ENCODE measurements at regions not wholly inside any gene's neighbourhood (a gene's known extent, or its start where the extent isn't known, plus 50 kb on each side); places are given as distances from the start of the nearest gene placed in this dataset.

- no peak overlapping the region for H2AFZ ChIP-seq (ENCODE audit: low read depth, low read length)
- no peak for TF ChIP-seq MYC (IDR thresholded peaks at IDR 0.05; ENCODE audit: low read depth, low read length)
- TF ChIP-seq JUN (IDR thresholded peaks at IDR 0.05; ENCODE audit: borderline replicate concordance, insufficient read depth, insufficient read length, low read depth), result no peak
- TF ChIP-seq POLR2A (IDR thresholded peaks at IDR 0.05; ENCODE audit: low read depth, low read length), result no peak
- TF ChIP-seq, protein P1, sequence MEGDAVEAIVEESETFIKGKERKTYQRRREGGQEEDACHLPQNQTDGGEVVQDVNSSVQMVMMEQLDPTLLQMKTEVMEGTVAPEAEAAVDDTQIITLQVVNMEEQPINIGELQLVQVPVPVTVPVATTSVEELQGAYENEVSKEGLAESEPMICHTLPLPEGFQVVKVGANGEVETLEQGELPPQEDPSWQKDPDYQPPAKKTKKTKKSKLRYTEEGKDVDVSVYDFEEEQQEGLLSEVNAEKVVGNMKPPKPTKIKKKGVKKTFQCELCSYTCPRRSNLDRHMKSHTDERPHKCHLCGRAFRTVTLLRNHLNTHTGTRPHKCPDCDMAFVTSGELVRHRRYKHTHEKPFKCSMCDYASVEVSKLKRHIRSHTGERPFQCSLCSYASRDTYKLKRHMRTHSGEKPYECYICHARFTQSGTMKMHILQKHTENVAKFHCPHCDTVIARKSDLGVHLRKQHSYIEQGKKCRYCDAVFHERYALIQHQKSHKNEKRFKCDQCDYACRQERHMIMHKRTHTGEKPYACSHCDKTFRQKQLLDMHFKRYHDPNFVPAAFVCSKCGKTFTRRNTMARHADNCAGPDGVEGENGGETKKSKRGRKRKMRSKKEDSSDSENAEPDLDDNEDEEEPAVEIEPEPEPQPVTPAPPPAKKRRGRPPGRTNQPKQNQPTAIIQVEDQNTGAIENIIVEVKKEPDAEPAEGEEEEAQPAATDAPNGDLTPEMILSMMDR (IDR thresholded peaks at IDR 0.05; ENCODE audit: extremely low read depth in 1 of 2, insufficient read depth in 1 of 2, low read depth in 1 of 2, low read length in 2 of 2), result no peak
- TF ChIP-seq GATA2 (IDR thresholded peaks at IDR 0.05; ENCODE audit: insufficient read depth, insufficient read length, low read depth, low read length), result no peak
- TF ChIP-seq FOS (IDR thresholded peaks at IDR 0.05; ENCODE audit: borderline replicate concordance, insufficient read depth, low read length), result no peak
- TF ChIP-seq, protein P2, sequence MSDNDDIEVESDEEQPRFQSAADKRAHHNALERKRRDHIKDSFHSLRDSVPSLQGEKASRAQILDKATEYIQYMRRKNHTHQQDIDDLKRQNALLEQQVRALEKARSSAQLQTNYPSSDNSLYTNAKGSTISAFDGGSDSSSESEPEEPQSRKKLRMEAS (IDR thresholded peaks at IDR 0.05; ENCODE audit: insufficient read depth, insufficient read length), result no peak
- no peak for TF ChIP-seq EZH2 (IDR thresholded peaks at IDR 0.05; ENCODE audit: borderline replicate concordance, low read depth, low read length, severe bottlenecking)
- TF ChIP-seq POLR2AphosphoS5 (IDR thresholded peaks at IDR 0.05; ENCODE audit: insufficient read depth, low read depth, low read length), result no peak
- H3K36me3 ChIP-seq (ENCODE audit: control insufficient read depth in 2 of 2, extremely low read depth in 1 of 2, insufficient read depth in 2 of 2, low read length in 2 of 2), result no peaks in the 10 kb centered on the region
- H3K9me1 ChIP-seq (replicated peaks; ENCODE audit: control insufficient read depth, extremely low read depth, insufficient read depth, low read length), result no peaks in the 10 kb centered on the region
- H3K9me3 ChIP-seq (replicated peaks; ENCODE audit: control insufficient read depth, insufficient read depth, low read length), result no peaks in the 10 kb centered on the region
- BruUV-seq (replicated peaks), result no TSS peak
- H3K79me2 ChIP-seq (ENCODE audit: control insufficient read depth, insufficient read depth, low read length), result no peaks in the 10 kb centered on the region
- no peaks in the 10 kb centered on the region for H4K20me1 ChIP-seq (replicated peaks; ENCODE audit: control insufficient read depth, extremely low read depth, insufficient read depth, low read length)
- H3K4me1 ChIP-seq (ENCODE audit: control insufficient read depth, extremely low read depth, insufficient read depth, low read length), result no peaks in the 10 kb centered on the region
- FAIRE-seq (no peak), DNase-seq (ENCODE audit: low read depth, low spot score) (no peak)
- dilution Hi-C loops (cut with MboI; ENCODE audit: extremely low pct_ligation_motif_present, low sequenced_read_pairs), result no loop called here
- ChIA-PET POLR2A (no interaction called here), CTCF (no interaction called here)
- no peaks in the 10 kb centered on the region for H3K27me3 ChIP-seq (ENCODE audit: control insufficient read depth in 2 of 2, insufficient read depth in 2 of 2, low read length in 2 of 2)
- no peak overlapping the region for H3K9ac ChIP-seq (replicated peaks; ENCODE audit: extremely low read depth, insufficient read depth, low read length)
- no peak overlapping the region for H3K27ac ChIP-seq (ENCODE audit: insufficient read depth, low read depth, low read length)
- H3K4me2 ChIP-seq (ENCODE audit: insufficient read depth, low read length), result no peak overlapping the region
- intact Hi-C loops (cut with micrococcal nuclease), result no loop called here
- H3K4me3 ChIP-seq (replicated peaks in 1 of 3; ENCODE audit: insufficient read depth in 1 of 3, low read depth in 1 of 3, low read length in 3 of 3), result no peak overlapping the region
Observed at GRCh38 chr13:108093616-108094015, 121.7 kb downstream of the LIG4 start.
